SK-N-SH (cell line): ENCODE measurements at regions not wholly inside any gene's neighbourhood (a gene's known extent, or its start where the extent isn't known, plus 50 kb on each side); places are given as distances from the start of the nearest gene placed in this dataset.

Experiments
- CTCF ChIA-PET: fragments of 300-600, 350-600 bp; formaldehyde crosslinking; extraction: SDS; loops from one replicate; lab custom pipeline; 2021; lab: Yijun Ruan, JAX
- POLR2A ChIA-PET: fragments of 350-600 bp; sonication (Branson Sonifier 250); formaldehyde crosslinking; extraction: SDS; loops from one replicate; lab custom pipeline; 2020; ENCODE audit warnings: antibody characterized with exemption, inconsistent platforms; lab: Yijun Ruan, JAX
- DNase-seq: peaks from one replicate; pipeline ENCODE4 v3.0.0; 2012
- H2AFZ ChIP-seq: fragments of 200-600 bp; sonication (generic); 2 replicates; pipeline ENCODE4 v1.8.1; 2016; ENCODE audit warnings: antibody characterized with exemption, mild to moderate bottlenecking, low read depth
- H3F3A ChIP-seq: fragments of 200-600 bp; sonication (generic); replicated peaks from 2 replicates; pipeline ENCODE3; 2016; ENCODE audit warnings: antibody characterized with exemption, mild to moderate bottlenecking; ENCODE audit not compliant: insufficient read depth
- H3K27ac ChIP-seq, 2 experiments: fragments of 200-500 bp in 1 of 2; fragments of 200-600 bp in 1 of 2; sonication (Bioruptor generic) in 1 of 2; sonication (generic), shearing (Covaris generic) in 1 of 2; 2 replicates each; pipeline versions ENCODE4 v1.5.1 to v1.6.1; 2014 to 2016; ENCODE audit warnings: low read depth in 2 of 2, inconsistent platforms in 1 of 2, low read length in 1 of 2, mild to moderate bottlenecking in 1 of 2, mixed read lengths in 1 of 2
- H3K27me3 ChIP-seq: fragments of 200-600 bp; sonication (generic), shearing (Covaris generic); 2 replicates; pipeline ENCODE4 v1.6.1; 2016; ENCODE audit warnings: mixed run types; ENCODE audit not compliant: insufficient read depth
- H3K36me3 ChIP-seq, 2 experiments: fragments of 200-500 bp in 1 of 2; fragments of 200-600 bp in 1 of 2; sonication (Bioruptor generic) in 1 of 2; sonication (generic) in 1 of 2; replicated peaks in 1 of 2; 2 replicates each; pipeline versions ENCODE3 to v1.5.1; 2014 to 2016; ENCODE audit warnings: low read length in 1 of 2, mild to moderate bottlenecking in 1 of 2; ENCODE audit not compliant: insufficient read depth in 2 of 2, control insufficient read depth in 1 of 2
- H3K4me1 ChIP-seq, 2 experiments: fragments of 200-500 bp in 1 of 2; fragments of 200-600 bp in 1 of 2; sonication (Bioruptor generic) in 1 of 2; sonication (generic), shearing (Covaris generic) in 1 of 2; 2 replicates each; pipeline versions ENCODE4 v1.5.1 to v1.6.1; 2014 to 2016; ENCODE audit warnings: low read depth in 1 of 2, low read length in 1 of 2, mixed run types in 1 of 2; ENCODE audit not compliant: insufficient read depth in 2 of 2, control insufficient read depth in 1 of 2
- H3K4me2 ChIP-seq: fragments of 200-600 bp; sonication (generic), shearing (Covaris generic); 2 replicates; pipeline ENCODE4 v1.6.1; 2017; ENCODE audit warnings: mixed run types
- H3K4me3 ChIP-seq, 2 experiments: fragments of 200-500 bp in 1 of 2; fragments of 200-600 bp in 1 of 2; sonication (Bioruptor generic) in 1 of 2; sonication (generic), shearing (Covaris generic) in 1 of 2; 2 replicates each; pipeline versions ENCODE4 v1.5.1 to v1.8.1; 2014 to 2016; ENCODE audit warnings: low read depth in 2 of 2, inconsistent platforms in 1 of 2, low read length in 1 of 2, mild to moderate bottlenecking in 1 of 2, mixed read lengths in 1 of 2, moderate library complexity in 1 of 2
- H3K79me2 ChIP-seq: fragments of 200-600 bp; sonication (generic); 2 replicates; pipeline ENCODE4 v1.8.1; 2017; ENCODE audit warnings: mild to moderate bottlenecking; ENCODE audit not compliant: insufficient read depth
- H3K9ac ChIP-seq: fragments of 200-600 bp; sonication (generic); 2 replicates; pipeline ENCODE4 v1.6.1; 2017; ENCODE audit warnings: mixed run types
- H3K9me2 ChIP-seq: fragments of 200-600 bp; sonication (generic); 2 replicates; pipeline ENCODE4 v1.6.1; 2017; ENCODE audit warnings: mixed run types
- H3K9me3 ChIP-seq: fragments of 200-600 bp; sonication (generic); 2 replicates; pipeline ENCODE4 v1.6.1; 2017; ENCODE audit warnings: mixed run types, mild to moderate bottlenecking, moderate library complexity
- H4K20me1 ChIP-seq: fragments of 200-600 bp; sonication (generic); 2 replicates; pipeline ENCODE4 v1.6.1; 2017; ENCODE audit warnings: mild to moderate bottlenecking, mixed run types; ENCODE audit not compliant: insufficient read depth
- CHD2 ChIP-seq: fragments of 150-350 bp; IDR thresholded peaks from 2 replicates; pipeline ENCODE4 v1.6.1; 2018; ENCODE audit warnings: low read length; ENCODE audit not compliant: partially characterized antibody
- EP300 ChIP-seq, 2 experiments: IDR thresholded peaks; 2 replicates each; pipeline versions ENCODE4 v1.4.0 to v1.6.1; 2012; ENCODE audit warnings: borderline replicate concordance in 1 of 2, low read depth in 1 of 2, low read length in 1 of 2
- EZH2phosphoT487 ChIP-seq: fragments of 200-600 bp; sonication (generic); IDR thresholded peaks from 2 replicates; pipeline ENCODE4 v1.6.1; 2017; ENCODE audit warnings: low read depth, mixed run types, mild to moderate bottlenecking, antibody characterized with exemption, moderate library complexity, borderline replicate concordance
- FOSL2 ChIP-seq: IDR thresholded peaks from 2 replicates; pipeline ENCODE4 v1.4.0; 2012; ENCODE audit warnings: low read depth, mild to moderate bottlenecking, moderate library complexity, borderline replicate concordance
- FOXJ3 ChIP-seq: sonication (generic); formaldehyde crosslinking; IDR thresholded peaks from 2 replicates; pipeline ENCODE4 v1.5.1; 2020; ENCODE audit warnings: mild to moderate bottlenecking, missing genetic modification reagents
- FOXM1 ChIP-seq: IDR thresholded peaks from 2 replicates; pipeline ENCODE4 v1.4.0; 2012; ENCODE audit warnings: low read depth, mild to moderate bottlenecking
- GABPA ChIP-seq: IDR thresholded peaks from 2 replicates; pipeline ENCODE4 v1.4.0; 2012; ENCODE audit warnings: low read depth, mild to moderate bottlenecking
- GATA2 ChIP-seq: sonication (generic); formaldehyde crosslinking; IDR thresholded peaks from 2 replicates; pipeline ENCODE4 v1.5.0; 2020; ENCODE audit warnings: mild to moderate bottlenecking, missing genetic modification reagents
- NFIC ChIP-seq: IDR thresholded peaks from 2 replicates; pipeline ENCODE4 v1.4.0; 2012; ENCODE audit warnings: borderline replicate concordance
- RAD21 ChIP-seq: IDR thresholded peaks from 2 replicates; pipeline ENCODE4 v1.6.1; 2012; ENCODE audit warnings: mild to moderate bottlenecking, low read length
- RCOR1 ChIP-seq: fragments of 150-350 bp; IDR thresholded peaks from 2 replicates; pipeline ENCODE4 v1.6.1; 2017; ENCODE audit warnings: antibody characterized with exemption, low read length
- TCF12 ChIP-seq: IDR thresholded peaks from 2 replicates; pipeline ENCODE4 v1.4.0; 2012
- WGBS: methylation state at CpG from one replicate; pipeline ENCODE4 v1.1.6; 2017; ENCODE audit warnings: low lambda C conversion rate; 5-methylcytosine and 5-hydroxymethylcytosine counted together
- TF ChIP-seq, protein P1 (sequence below): fragments of 150-350 bp; IDR thresholded peaks from 2 replicates; pipeline ENCODE4 v1.6.1; 2016; ENCODE audit warnings: mild to moderate bottlenecking, low read depth, low read length
- TF ChIP-seq, protein P2 (sequence below): IDR thresholded peaks from 2 replicates; pipeline ENCODE4; 2012
- TF ChIP-seq, protein P3 (sequence below): IDR thresholded peaks from 2 replicates; pipeline ENCODE4 v1.6.1; 2012; ENCODE audit warnings: mild to moderate bottlenecking, low read depth, low read length, moderate library complexity
- TF ChIP-seq, protein P4 (sequence below): fragments of 150-350 bp; IDR thresholded peaks from 2 replicates; pipeline ENCODE4 v1.6.1; 2017; ENCODE audit warnings: antibody characterized with exemption, low read length, low read depth, borderline replicate concordance
- TF ChIP-seq, protein P5 (sequence below): IDR thresholded peaks from 2 replicates; pipeline ENCODE4 v1.4.0; 2012; ENCODE audit warnings: low read depth, borderline replicate concordance
- TF ChIP-seq, protein P6 (sequence below): fragments of 200-600 bp; sonication (generic); IDR thresholded peaks from 2 replicates; pipeline ENCODE4 v1.6.1; 2017; ENCODE audit warnings: antibody characterized with exemption, mild to moderate bottlenecking, moderate library complexity

DNA sequence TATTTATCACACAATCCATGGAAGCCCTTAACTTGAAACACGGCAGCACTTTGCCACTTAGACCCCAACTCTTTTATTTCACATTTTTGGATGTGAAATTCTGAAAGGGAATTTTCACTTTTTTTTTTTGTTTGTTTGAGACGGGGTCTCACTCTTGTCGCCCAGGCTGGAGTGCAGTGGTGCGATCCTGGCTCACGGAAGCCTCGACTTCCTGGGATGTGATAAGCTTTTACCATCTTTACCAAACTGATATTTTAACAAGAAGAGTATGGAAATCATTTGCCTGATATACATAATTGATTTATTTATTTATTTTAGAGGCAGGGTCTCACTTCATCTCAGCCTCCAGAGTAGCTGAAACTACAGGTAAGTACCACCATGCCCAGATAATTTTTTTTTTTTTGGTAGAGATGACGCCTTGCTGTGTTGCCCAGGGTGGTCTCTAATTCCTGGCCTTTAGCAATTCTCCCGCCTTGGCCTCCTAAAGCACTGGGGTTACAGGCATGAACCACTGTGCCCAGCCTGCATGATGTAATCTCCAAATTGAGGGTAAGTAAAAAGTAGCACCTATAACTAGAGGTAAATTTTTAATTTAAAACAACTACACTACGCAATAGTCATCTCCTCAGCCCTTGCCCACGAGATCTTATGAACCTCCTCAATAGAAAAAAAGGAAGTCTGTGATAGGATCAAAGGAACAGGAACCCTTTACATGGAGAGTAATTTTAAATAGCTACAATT lies 180.7 kb upstream of the KLF14 start:
- Histone ChIP-seq H3K4me2 (peak overlapping the region; percentile 89), H3K4me3 (no peak overlapping the region), H3F3A (peaks cover 88% of the 10 kb centered on the region), H3K9me2 (no peaks in the 10 kb centered on the region), H3K27ac (peak overlapping the region; percentile 94 to 100; a peak in 3 of 4 replicates), H2AFZ (no peak overlapping the region), H3K79me2 (peaks cover 89% of the 10 kb centered on the region), H3K9me3 (no peaks in the 10 kb centered on the region), H4K20me1 (peaks cover 5% of the 10 kb centered on the region), H3K36me3 (peaks cover 0 to 28% of the 10 kb centered on the region in 2 experiments), H3K27me3 (no peaks in the 10 kb centered on the region), H3K9ac (peak overlapping the region; percentile 98), H3K4me1 (peaks cover 6 to 59% of the 10 kb centered on the region in 2 experiments)
- DNase-seq = no peak
- TF ChIP-seq, protein P1, sequence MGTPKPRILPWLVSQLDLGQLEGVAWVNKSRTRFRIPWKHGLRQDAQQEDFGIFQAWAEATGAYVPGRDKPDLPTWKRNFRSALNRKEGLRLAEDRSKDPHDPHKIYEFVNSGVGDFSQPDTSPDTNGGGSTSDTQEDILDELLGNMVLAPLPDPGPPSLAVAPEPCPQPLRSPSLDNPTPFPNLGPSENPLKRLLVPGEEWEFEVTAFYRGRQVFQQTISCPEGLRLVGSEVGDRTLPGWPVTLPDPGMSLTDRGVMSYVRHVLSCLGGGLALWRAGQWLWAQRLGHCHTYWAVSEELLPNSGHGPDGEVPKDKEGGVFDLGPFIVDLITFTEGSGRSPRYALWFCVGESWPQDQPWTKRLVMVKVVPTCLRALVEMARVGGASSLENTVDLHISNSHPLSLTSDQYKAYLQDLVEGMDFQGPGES = no peak
- TF ChIP-seq RCOR1 = no peak
- TF ChIP-seq NFIC = no peak
- no peak for TF ChIP-seq FOXJ3 (CRISPR knock-in tag)
- TF ChIP-seq TCF12 = no peak
- TF ChIP-seq EP300 (IDR thresholded peaks at IDR 0.05; ENCODE audit: borderline replicate concordance in 1 of 2, low read depth in 1 of 2, low read length in 1 of 2) = no peak
- TF ChIP-seq GATA2 (CRISPR knock-in tag) = no peak
- TF ChIP-seq, protein P2, sequence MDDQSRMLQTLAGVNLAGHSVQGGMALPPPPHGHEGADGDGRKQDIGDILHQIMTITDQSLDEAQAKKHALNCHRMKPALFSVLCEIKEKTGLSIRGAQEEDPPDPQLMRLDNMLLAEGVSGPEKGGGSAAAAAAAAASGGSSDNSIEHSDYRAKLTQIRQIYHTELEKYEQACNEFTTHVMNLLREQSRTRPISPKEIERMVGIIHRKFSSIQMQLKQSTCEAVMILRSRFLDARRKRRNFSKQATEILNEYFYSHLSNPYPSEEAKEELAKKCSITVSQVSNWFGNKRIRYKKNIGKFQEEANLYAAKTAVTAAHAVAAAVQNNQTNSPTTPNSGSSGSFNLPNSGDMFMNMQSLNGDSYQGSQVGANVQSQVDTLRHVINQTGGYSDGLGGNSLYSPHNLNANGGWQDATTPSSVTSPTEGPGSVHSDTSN = no peak
- TF ChIP-seq, protein P3, sequence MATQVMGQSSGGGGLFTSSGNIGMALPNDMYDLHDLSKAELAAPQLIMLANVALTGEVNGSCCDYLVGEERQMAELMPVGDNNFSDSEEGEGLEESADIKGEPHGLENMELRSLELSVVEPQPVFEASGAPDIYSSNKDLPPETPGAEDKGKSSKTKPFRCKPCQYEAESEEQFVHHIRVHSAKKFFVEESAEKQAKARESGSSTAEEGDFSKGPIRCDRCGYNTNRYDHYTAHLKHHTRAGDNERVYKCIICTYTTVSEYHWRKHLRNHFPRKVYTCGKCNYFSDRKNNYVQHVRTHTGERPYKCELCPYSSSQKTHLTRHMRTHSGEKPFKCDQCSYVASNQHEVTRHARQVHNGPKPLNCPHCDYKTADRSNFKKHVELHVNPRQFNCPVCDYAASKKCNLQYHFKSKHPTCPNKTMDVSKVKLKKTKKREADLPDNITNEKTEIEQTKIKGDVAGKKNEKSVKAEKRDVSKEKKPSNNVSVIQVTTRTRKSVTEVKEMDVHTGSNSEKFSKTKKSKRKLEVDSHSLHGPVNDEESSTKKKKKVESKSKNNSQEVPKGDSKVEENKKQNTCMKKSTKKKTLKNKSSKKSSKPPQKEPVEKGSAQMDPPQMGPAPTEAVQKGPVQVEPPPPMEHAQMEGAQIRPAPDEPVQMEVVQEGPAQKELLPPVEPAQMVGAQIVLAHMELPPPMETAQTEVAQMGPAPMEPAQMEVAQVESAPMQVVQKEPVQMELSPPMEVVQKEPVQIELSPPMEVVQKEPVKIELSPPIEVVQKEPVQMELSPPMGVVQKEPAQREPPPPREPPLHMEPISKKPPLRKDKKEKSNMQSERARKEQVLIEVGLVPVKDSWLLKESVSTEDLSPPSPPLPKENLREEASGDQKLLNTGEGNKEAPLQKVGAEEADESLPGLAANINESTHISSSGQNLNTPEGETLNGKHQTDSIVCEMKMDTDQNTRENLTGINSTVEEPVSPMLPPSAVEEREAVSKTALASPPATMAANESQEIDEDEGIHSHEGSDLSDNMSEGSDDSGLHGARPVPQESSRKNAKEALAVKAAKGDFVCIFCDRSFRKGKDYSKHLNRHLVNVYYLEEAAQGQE = no peak
- TF ChIP-seq, protein P4, sequence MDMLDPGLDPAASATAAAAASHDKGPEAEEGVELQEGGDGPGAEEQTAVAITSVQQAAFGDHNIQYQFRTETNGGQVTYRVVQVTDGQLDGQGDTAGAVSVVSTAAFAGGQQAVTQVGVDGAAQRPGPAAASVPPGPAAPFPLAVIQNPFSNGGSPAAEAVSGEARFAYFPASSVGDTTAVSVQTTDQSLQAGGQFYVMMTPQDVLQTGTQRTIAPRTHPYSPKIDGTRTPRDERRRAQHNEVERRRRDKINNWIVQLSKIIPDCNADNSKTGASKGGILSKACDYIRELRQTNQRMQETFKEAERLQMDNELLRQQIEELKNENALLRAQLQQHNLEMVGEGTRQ = no peak
- no peak for TF ChIP-seq CHD2
- no peak for TF ChIP-seq EZH2phosphoT487
- TF ChIP-seq, protein P5, sequence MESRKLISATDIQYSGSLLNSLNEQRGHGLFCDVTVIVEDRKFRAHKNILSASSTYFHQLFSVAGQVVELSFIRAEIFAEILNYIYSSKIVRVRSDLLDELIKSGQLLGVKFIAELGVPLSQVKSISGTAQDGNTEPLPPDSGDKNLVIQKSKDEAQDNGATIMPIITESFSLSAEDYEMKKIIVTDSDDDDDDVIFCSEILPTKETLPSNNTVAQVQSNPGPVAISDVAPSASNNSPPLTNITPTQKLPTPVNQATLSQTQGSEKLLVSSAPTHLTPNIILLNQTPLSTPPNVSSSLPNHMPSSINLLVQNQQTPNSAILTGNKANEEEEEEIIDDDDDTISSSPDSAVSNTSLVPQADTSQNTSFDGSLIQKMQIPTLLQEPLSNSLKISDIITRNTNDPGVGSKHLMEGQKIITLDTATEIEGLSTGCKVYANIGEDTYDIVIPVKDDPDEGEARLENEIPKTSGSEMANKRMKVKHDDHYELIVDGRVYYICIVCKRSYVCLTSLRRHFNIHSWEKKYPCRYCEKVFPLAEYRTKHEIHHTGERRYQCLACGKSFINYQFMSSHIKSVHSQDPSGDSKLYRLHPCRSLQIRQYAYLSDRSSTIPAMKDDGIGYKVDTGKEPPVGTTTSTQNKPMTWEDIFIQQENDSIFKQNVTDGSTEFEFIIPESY = no peak
- TF ChIP-seq GABPA = no peak
- TF ChIP-seq RAD21 = no peak
- TF ChIP-seq FOXM1 = no peak
- TF ChIP-seq FOSL2 = no peak
- TF ChIP-seq, protein P6, sequence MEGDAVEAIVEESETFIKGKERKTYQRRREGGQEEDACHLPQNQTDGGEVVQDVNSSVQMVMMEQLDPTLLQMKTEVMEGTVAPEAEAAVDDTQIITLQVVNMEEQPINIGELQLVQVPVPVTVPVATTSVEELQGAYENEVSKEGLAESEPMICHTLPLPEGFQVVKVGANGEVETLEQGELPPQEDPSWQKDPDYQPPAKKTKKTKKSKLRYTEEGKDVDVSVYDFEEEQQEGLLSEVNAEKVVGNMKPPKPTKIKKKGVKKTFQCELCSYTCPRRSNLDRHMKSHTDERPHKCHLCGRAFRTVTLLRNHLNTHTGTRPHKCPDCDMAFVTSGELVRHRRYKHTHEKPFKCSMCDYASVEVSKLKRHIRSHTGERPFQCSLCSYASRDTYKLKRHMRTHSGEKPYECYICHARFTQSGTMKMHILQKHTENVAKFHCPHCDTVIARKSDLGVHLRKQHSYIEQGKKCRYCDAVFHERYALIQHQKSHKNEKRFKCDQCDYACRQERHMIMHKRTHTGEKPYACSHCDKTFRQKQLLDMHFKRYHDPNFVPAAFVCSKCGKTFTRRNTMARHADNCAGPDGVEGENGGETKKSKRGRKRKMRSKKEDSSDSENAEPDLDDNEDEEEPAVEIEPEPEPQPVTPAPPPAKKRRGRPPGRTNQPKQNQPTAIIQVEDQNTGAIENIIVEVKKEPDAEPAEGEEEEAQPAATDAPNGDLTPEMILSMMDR = no peak
- WGBS = 83% methylated on average over 10 of the region's 10 CpGs
- ChIA-PET POLR2A (no interaction called here), CTCF (interaction anchor here (0.7 to 0.9 kb wide), 2 partner anchors 92 to 392 kb away, joined by 3 read pairs; no protein-coding TSS in a partner anchor)
